GM12865 (cell line): ENCODE measurements at regions not wholly inside any gene's neighbourhood (a gene's known extent, or its start where the extent isn't known, plus 50 kb on each side); places are given as distances from the start of the nearest gene placed in this dataset.

Source experiments
- DNase-seq: peaks from one replicate; pipeline ENCODE4 v3.0.0; 2010; ENCODE audit warnings: low read depth
- H3K4me3 ChIP-seq: 2 replicates; pipeline ENCODE4 v1.5.1; 2011; ENCODE audit warnings: mild to moderate bottlenecking, low read depth, low read length, control low read depth
- TF ChIP-seq, protein P1 (sequence below): IDR thresholded peaks from 2 replicates; pipeline ENCODE4 v1.5.1; 2011; ENCODE audit warnings: low read length, control low read depth, low read depth, inconsistent platforms; ENCODE audit not compliant: insufficient read depth; ENCODE audit errors: missing control alignments

DNA sequence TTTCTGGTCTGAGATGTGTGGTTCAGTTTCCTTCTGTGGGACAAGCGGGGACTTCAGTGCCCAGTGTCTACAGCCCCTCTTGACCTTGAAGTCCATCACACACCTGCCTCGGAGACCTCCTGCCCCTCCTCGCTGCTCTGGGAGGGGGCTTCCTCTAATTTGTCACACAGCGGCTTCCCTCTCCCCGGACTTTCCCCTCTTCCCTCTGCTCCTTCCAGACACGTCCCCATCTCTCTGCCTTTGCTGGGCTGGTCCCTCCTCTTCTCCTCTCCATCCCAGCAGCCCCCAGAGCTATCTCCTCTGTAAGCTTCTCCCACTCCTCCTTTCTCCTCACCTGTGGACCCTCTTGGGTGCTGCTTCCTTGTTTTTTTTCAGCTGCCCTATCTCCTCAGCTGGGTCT is 122.2 kb upstream of the SORCS3 start:
- no peak overlapping the region for H3K4me3 ChIP-seq
- no peak for DNase-seq
- TF ChIP-seq, protein P1, sequence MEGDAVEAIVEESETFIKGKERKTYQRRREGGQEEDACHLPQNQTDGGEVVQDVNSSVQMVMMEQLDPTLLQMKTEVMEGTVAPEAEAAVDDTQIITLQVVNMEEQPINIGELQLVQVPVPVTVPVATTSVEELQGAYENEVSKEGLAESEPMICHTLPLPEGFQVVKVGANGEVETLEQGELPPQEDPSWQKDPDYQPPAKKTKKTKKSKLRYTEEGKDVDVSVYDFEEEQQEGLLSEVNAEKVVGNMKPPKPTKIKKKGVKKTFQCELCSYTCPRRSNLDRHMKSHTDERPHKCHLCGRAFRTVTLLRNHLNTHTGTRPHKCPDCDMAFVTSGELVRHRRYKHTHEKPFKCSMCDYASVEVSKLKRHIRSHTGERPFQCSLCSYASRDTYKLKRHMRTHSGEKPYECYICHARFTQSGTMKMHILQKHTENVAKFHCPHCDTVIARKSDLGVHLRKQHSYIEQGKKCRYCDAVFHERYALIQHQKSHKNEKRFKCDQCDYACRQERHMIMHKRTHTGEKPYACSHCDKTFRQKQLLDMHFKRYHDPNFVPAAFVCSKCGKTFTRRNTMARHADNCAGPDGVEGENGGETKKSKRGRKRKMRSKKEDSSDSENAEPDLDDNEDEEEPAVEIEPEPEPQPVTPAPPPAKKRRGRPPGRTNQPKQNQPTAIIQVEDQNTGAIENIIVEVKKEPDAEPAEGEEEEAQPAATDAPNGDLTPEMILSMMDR = no peak

DNA sequence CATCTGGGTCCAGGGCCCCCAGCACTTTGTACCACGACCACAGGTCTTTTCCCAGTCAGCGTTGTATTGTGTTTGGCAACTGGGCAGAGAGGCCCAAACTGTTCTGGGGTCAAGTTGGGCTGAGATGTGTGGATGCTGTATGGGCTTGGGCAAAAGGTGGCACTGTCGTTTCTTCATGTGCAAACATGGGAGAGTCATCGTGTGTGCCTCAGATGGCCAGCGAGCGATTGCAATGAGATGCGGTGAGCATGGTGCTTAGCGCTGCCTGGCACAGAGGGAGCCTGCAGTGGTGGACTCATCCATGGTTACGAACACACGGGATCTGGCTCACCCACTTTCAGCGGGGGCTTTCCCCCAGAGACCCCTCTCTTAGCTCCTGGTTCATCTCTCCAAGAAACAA is 120.4 kb upstream of the SORCS3 start:
- no peak for DNase-seq
- TF ChIP-seq, protein P1 = no peak
- H3K4me3 ChIP-seq = no peak overlapping the region

DNA sequence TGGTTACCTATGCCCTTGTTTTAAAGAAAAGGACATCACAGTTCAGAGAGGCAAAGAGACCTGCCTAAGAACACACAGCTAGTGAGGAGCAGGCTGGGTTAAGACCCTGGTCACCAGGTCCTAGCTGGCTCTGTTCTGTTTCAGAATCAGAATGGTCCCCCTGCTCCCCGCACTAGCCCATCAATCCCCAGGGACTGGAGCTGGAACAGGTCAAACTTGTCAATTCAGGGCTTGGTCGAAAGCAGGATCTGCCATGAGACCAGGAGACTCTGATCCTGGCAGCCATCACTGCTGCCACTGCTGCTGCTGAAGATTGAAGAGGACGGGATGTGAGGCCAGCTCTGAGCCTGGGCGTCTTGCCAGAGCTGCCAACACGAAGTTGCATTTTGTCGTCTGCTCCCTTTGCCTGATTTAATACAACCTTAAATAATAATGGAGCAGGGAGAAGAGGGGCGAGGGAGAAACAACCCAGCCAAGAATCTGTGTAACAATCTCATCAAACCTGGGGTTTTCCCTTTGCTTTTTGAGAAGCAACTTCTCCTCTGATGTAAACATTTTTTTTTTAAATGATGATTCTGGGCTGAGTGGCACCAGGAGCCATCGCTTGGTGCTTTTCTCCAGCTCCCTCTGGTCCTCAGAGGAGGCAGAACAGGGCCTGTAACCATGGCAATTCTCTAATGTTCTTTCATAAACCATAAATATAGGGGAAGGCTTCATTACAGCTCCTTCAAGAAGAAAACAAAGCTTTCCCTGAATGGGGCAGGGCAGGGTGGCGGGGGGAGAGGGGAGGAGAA is 119.0 kb upstream of the SORCS3 start:
- no peak for DNase-seq
- TF ChIP-seq, protein P1 = no peak
- no peak overlapping the region for H3K4me3 ChIP-seq

DNA sequence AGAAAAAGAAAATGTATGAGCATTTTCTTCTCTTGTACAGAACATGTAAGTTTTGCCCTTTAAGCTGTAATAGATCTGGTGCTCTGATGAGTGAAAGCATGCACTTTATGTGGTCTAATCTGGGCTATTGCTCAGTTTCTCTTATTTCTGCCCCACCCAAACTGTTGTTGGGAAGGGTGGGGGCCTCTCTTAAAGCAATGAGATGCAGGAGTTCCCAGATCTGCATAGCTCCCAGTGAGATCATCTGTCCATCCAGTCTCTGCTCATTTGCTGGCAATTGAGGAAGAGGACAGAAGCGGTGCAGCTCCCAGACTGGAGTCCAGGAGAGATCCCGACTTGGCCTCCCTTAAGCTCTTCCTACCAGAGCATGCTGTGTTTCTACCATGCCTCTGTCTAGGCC is 114.9 kb upstream of the SORCS3 start:
- H3K4me3 ChIP-seq = no peak overlapping the region
- no peak for DNase-seq
- TF ChIP-seq, protein P1 = no peak

DNA sequence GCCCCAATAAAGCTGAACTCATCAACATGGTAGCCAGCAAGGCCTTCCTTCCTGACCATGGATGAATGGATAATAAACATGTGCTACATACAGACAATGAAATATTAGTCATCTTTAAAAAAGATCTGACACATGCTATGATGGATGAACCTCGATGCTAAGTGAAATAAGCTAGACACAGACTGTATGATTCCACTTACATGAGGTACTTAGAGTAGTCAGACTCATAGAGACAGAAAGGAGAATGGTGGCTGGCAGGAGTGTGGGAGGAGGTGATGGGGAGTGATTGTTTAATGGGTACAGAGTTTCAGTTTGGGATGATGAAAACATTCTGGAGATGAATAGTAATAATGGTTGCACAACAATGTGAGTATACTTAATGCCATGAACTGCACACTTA is 114.1 kb upstream of the SORCS3 start:
- TF ChIP-seq, protein P1 = no peak
- DNase-seq = no peak
- no peak overlapping the region for H3K4me3 ChIP-seq

DNA sequence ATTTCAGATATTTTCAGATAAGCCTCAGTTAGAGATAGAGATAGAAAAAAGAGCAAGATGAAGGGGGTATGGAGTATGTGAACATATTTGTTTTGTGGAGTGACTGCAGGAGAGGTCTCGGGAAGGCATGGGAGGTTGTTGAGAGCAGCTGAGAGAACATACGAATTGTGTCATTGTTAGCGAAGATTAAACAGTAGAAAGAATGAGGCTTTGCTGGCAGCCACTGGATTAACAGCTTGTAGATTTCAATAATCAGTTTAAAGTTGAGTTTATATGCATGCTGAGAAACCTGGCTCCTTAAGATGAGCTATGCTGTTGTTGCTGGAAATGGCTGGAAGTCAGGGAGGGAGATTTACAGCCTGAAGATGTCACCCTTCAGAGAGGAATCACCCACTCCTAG is 100.9 kb upstream of the SORCS3 start:
- H3K4me3 ChIP-seq = no peak overlapping the region
- TF ChIP-seq, protein P1 = no peak
- DNase-seq = no peak

DNA sequence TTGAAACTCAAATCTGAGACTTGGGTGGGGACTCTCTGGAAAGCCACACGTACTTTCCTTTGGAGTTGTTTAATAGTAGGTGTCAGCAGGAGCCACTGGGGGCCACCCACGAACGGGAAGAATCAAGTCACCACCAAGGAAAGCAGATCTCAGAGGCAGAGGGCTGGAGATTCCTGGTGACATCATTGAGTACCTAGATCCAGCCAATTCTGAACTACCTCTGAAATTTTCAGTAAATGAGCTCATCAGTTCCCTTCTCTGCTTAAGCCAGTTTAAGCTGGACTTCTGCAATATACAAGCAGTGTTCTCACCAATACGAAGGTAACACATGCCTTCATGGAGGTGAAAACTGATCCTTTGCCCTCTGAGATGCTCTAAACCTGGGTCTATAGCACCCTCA is 99.3 kb upstream of the SORCS3 start:
- TF ChIP-seq, protein P1 = no peak
- no peak for DNase-seq
- H3K4me3 ChIP-seq = no peak overlapping the region
